ENCODE measurements at regions not wholly inside any gene's neighbourhood (a gene's known extent, or its start where the extent isn't known, plus 50 kb on each side); places are given as distances from the start of the nearest gene placed in this dataset.

DNA sequence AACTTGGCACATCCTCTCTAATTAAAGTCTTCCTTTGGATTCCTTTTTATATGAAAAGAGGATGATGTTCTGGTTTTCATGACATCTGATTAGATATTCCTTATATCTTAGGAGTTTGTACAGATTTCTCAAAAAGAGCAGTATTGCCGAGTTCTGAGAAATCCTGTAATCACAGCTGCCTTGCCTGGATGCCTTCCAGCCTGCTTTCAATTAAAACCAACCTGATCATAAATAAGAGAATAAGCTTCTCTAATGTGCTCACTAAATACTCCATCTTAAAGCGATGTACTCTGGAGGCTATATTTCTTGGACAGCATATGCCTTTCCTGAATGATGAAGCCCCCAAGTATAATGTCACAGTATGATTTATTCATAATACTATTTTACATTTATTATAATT lies 1203.8 kb upstream of the PIK3C3 start:
- TF ChIP-seq, protein P1, sequence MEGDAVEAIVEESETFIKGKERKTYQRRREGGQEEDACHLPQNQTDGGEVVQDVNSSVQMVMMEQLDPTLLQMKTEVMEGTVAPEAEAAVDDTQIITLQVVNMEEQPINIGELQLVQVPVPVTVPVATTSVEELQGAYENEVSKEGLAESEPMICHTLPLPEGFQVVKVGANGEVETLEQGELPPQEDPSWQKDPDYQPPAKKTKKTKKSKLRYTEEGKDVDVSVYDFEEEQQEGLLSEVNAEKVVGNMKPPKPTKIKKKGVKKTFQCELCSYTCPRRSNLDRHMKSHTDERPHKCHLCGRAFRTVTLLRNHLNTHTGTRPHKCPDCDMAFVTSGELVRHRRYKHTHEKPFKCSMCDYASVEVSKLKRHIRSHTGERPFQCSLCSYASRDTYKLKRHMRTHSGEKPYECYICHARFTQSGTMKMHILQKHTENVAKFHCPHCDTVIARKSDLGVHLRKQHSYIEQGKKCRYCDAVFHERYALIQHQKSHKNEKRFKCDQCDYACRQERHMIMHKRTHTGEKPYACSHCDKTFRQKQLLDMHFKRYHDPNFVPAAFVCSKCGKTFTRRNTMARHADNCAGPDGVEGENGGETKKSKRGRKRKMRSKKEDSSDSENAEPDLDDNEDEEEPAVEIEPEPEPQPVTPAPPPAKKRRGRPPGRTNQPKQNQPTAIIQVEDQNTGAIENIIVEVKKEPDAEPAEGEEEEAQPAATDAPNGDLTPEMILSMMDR (IDR thresholded peaks at IDR 0.05; ENCODE audit: extremely low read depth, insufficient read depth, missing control alignments), result no peak
- no peak for DNase-seq (ENCODE audit: low spot score)
- in situ Hi-C loops (cut with MboI; ENCODE audit: low pct_unique_long_range_greater_than_20kb, low sequenced_read_pairs, unreplicated experiment), result no loop called here

DNA sequence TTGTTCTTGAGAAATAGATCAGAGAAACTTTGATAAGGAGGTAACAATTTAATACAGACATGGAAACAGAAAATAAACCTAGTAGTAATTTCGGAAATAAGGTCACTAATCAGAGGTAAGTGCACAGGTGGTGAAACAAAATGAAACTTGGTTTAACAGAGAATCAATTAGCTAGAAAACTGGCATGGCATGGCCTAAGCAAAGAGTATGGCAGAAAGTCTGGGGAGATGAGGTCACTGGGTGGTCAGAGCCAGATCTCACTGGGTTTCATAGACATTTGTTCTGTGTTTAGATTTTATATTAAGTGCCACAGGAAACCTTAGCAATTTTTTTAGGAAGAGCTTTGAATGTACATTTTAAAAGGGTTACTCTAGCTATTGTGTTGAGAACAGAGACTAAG lies 1216.0 kb upstream of the PIK3C3 start:
- DNase-seq (ENCODE audit: low spot score), result no peak
- in situ Hi-C loops (cut with MboI; ENCODE audit: low pct_unique_long_range_greater_than_20kb, low sequenced_read_pairs, unreplicated experiment), result no loop called here
- TF ChIP-seq, protein P1 (IDR thresholded peaks at IDR 0.05; ENCODE audit: extremely low read depth, insufficient read depth, missing control alignments), result no peak

DNA sequence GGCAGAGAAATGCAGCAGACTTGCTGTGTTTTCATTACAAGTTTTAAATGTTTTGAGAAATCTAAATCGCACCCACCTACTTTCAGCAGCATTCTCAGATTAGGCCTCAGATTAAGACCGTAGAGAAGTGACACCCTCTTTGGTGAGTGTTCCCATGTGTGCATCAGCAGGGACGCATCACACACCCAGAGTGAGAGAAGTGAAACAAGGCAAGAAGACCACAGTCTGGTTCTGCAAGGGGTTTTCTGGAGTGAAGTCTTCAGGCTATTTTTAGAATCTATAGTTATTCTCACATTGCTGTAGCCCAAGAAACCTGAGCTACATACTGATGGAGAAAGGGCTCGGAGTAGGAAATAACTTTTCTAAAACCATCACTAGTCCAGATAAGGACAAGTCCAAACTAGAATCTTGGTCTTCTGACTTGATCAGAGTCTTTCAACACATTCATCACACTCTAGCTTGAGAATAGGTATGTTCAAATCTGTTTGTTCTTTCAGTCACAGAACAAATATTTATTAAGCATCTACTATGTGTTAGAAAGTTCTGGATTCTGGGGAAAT lies 1216.6 kb upstream of the PIK3C3 start:
- in situ Hi-C loops (cut with MboI; ENCODE audit: low pct_unique_long_range_greater_than_20kb, low sequenced_read_pairs, unreplicated experiment), result no loop called here
- peak; percentile 25 for DNase-seq (ENCODE audit: low spot score)
- TF ChIP-seq, protein P1 (IDR thresholded peaks at IDR 0.05; ENCODE audit: extremely low read depth, insufficient read depth, missing control alignments), result no peak

DNA sequence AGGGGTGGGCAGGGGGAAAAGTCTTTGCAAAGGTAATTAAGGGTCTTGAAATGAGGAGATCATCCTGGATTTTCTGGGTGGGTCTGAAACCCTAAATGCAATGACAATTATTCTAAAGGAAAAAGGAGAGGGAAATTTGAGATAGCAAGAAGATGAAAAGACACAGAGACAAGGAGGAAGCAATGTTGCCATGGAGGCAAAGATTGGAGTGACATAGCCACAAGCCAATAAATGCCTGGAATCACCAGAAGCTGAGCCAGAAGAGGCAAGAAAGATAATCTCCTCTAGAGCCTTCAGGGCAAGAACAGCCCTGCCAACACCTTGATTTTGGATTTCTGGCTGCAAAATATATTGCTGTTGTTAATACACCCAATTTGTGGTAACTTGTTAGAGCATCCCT lies 1246.3 kb upstream of the PIK3C3 start:
- no peak for DNase-seq (ENCODE audit: low spot score)
- TF ChIP-seq, protein P1 (IDR thresholded peaks at IDR 0.05; ENCODE audit: extremely low read depth, insufficient read depth, missing control alignments), result no peak
- in situ Hi-C loops (cut with MboI; ENCODE audit: low pct_unique_long_range_greater_than_20kb, low sequenced_read_pairs, unreplicated experiment), result no loop called here

DNA sequence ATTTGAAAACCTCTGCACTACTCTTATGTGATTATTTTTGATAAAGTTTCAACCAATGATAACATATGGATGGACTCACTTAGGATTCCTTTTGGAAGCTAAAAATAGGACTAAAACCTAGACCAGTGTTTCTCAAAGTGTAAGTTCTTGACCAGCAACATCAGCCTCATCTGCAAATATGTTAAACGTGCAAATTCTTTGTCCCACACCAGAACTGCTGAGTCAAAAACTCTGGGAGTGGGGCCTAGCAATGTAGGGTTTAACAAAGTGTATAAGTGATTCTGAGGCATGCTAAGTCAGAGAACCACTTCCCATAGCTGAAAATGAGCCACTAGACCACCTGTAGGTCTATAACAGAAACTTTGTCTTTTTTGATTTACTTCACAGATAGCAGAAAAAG lies 1247.2 kb upstream of the PIK3C3 start:
- TF ChIP-seq, protein P1 (IDR thresholded peaks at IDR 0.05; ENCODE audit: extremely low read depth, insufficient read depth, missing control alignments), result no peak
- no peak for DNase-seq (ENCODE audit: low spot score)
- in situ Hi-C loops (cut with MboI; ENCODE audit: low pct_unique_long_range_greater_than_20kb, low sequenced_read_pairs, unreplicated experiment), result no loop called here

DNA sequence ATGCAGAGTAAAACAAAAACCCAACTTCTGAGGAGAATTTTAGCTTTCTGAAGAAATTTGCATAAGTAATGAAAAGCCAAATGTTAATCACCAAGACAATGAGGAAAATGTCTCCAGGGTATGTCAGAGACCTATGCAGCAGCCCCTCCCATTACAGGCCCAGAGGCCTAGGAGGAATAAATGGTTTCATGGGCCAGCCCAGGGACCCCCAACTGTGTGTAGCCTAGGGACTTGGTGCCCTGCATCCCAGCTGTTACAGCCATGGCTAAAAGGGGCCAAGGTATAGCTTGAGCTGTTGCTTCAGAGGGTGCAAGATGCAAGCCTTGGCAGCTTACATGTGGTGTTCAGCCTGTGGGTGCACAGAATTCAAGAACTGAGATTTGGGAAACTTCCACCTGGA lies 1256.9 kb upstream of the PIK3C3 start:
- DNase-seq (ENCODE audit: low spot score), result no peak
- TF ChIP-seq, protein P1 (IDR thresholded peaks at IDR 0.05; ENCODE audit: extremely low read depth, insufficient read depth, missing control alignments), result no peak
- in situ Hi-C loops (cut with MboI; ENCODE audit: low pct_unique_long_range_greater_than_20kb, low sequenced_read_pairs, unreplicated experiment), result no loop called here

DNA sequence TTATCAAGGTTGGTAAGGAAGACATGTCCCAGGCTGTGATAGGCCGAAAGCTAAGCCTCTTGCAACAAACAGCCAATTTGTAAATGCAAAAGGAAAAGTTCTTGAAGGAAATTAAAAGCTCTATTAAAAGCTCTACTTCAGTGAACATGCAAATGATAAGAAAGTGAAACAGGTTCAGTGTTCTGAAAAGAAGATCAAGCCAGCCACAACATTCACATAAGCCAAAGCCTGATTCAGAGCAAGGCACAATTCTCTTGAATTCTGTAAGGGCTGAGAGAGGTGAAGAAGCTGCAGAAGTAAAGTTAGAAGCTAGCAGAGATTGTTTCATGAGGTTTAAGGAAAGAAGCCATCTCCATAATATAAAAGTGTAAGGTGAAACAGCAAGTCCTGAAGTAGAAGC lies 1259.5 kb upstream of the PIK3C3 start:
- in situ Hi-C loops (cut with MboI; ENCODE audit: low pct_unique_long_range_greater_than_20kb, low sequenced_read_pairs, unreplicated experiment), result no loop called here
- TF ChIP-seq, protein P1 (IDR thresholded peaks at IDR 0.05; ENCODE audit: extremely low read depth, insufficient read depth, missing control alignments), result no peak
- no peak for DNase-seq (ENCODE audit: low spot score)
